ENCODE measurements at regions not wholly inside any gene's neighbourhood (a gene's known extent, or its start where the extent isn't known, plus 50 kb on each side); places are given as distances from the start of the nearest gene placed in this dataset.

- no peak for DNase-seq
Measured at GRCh38 chr4:10740891-10741620, 56.5 kb upstream of the CLNK start.

GRCh38 chr4:10740251-10740650 lies 55.7 kb upstream of the CLNK start:
- DNase-seq, result no peak

- DNase-seq, result no peak
Measured at GRCh38 chr4:10738826-10739489, 54.4 kb upstream of the CLNK start.

- DNase-seq, result no peak
Measured at GRCh38 chr4:10737337-10737736, 52.8 kb upstream of the CLNK start.

- DNase-seq, result no peak
Measured at GRCh38 chr4:10736895-10737294, 52.3 kb upstream of the CLNK start.

- no peak for DNase-seq
Measured at GRCh38 chr4:10736266-10736665, 51.7 kb upstream of the CLNK start.

- peak in 1 of 5 donors; percentile 1 for DNase-seq
Measured at GRCh38 chr4:10734697-10735096, 50.1 kb upstream of the CLNK start.

All from T-helper 1 cell (primary cell).